ENCODE measurements at regions not wholly inside any gene's neighbourhood (a gene's known extent, or its start where the extent isn't known, plus 50 kb on each side); places are given as distances from the start of the nearest gene placed in this dataset.

DNA sequence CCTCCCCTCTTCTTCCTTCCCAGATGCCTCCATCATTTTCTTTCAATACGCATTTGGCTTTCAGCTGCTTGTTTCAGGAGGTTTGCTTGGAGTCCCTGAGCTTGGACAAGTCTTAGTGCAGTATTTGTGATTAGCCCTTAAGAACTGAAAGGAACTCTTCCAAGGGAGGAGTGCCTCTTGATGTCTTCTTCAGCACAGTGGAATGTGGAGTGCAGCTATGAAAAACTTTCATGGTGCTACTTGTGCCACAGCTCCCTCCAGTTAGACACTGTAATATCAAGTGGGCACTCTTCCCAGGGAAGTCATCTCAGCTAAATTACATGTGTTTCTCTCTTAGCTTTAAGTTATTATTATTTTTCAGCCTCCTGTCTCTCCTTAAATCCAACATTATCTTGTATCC lies 173.1 kb downstream of the NECTIN3 start (continued):
- TF ChIP-seq PHF8 (conservative IDR thresholded peaks at IDR 0.05; ENCODE audit: low read depth, low read length) (no peak), TCF12 (IDR thresholded peaks at IDR 0.05; ENCODE audit: low read depth, low read length) (no peak), SP2 (IDR thresholded peaks at IDR 0.05; ENCODE audit: low read length) (no peak)

Measured in H1 (cell line).